ENCODE measurements at regions not wholly inside any gene's neighbourhood (a gene's known extent, or its start where the extent isn't known, plus 50 kb on each side); places are given as distances from the start of the nearest gene placed in this dataset.
A peak's percentile ranks its signal among the peaks of the same experiment; 100 is the strongest.

DNA sequence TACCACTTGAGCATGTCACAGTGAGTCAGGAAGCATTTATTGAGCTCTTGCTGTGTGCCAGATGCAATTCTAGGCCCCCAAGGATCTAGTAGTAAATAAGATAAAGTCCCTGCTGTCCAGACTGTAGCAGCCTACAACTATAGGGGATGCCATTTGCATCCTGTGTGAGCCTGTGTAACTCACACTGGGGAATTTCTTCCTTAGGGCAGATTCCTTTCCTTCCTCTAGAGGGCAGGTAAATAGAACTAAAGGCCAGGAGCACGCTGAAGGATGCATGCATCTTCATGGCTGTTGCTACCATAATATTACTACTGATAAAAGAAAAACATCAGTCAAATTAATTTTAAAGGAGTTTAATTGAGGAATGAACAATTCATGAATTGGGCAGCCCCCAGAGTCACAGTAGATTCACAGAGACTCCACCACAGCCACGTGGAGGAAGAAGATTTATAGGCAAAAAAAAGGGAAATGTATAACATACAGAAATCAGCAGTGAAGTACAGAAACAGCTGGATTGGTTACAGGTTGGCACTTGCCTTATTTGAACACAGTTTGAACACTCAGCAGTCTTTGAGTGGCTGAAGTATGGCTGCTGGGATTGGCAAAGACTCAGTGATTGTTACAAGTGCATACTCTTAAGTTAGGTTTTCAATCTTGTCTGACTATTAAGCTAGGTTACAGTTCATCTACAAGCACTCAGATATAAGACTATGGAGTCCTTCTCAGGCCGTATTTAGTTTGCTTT lies 98.9 kb downstream of the ACTL7B start:
- H3K27me3 Mint-ChIP-seq (ENCODE audit: low read depth), result peaks cover 10% of the 10 kb centered on the region
- peaks cover 3% of the 10 kb centered on the region for H3K36me3 Mint-ChIP-seq (ENCODE audit: low read depth)
- no peak overlapping the region for H3K27ac Mint-ChIP-seq (ENCODE audit: unreplicated experiment)
- TF ChIP-seq, protein P1, sequence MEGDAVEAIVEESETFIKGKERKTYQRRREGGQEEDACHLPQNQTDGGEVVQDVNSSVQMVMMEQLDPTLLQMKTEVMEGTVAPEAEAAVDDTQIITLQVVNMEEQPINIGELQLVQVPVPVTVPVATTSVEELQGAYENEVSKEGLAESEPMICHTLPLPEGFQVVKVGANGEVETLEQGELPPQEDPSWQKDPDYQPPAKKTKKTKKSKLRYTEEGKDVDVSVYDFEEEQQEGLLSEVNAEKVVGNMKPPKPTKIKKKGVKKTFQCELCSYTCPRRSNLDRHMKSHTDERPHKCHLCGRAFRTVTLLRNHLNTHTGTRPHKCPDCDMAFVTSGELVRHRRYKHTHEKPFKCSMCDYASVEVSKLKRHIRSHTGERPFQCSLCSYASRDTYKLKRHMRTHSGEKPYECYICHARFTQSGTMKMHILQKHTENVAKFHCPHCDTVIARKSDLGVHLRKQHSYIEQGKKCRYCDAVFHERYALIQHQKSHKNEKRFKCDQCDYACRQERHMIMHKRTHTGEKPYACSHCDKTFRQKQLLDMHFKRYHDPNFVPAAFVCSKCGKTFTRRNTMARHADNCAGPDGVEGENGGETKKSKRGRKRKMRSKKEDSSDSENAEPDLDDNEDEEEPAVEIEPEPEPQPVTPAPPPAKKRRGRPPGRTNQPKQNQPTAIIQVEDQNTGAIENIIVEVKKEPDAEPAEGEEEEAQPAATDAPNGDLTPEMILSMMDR (conservative IDR thresholded peaks at IDR 0.05), result peak; percentile 42
- no peak overlapping the region for H3K4me3 Mint-ChIP-seq
- no peaks in the 10 kb centered on the region for H3K4me1 Mint-ChIP-seq
- H3K9me3 Mint-ChIP-seq, result peaks cover 13% of the 10 kb centered on the region
- no peak for DNase-seq (ENCODE audit: low read depth, low spot score)

DNA sequence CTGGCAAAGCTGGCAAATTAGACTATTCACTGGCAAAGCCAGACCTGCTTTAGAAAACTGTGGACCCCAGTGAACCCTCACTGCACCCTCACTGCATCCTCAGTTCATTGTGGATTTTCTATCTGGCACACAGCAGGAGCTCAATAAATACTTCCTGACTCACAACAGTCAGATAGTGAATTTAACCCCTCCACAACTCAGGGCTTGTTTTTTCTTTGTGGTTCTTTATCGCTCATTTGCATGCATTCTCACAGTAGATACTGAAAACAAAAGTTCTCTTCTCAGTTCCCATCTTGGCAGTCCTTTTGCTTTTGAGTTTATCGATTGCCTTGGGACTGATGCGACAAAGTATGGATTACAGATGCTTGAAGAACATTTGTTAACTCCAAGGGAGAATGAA lies 99.8 kb downstream of the ACTL7B start:
- Mint-ChIP-seq H3K4me3 (no peak overlapping the region), H3K4me1 (no peaks in the 10 kb centered on the region), H3K36me3 (ENCODE audit: low read depth) (peaks cover 3% of the 10 kb centered on the region), H3K27me3 (ENCODE audit: low read depth) (peaks cover 10% of the 10 kb centered on the region), H3K27ac (ENCODE audit: unreplicated experiment) (no peak overlapping the region), H3K9me3 (peaks cover 13% of the 10 kb centered on the region)
- TF ChIP-seq, protein P1 (conservative IDR thresholded peaks at IDR 0.05), result no peak
- DNase-seq (ENCODE audit: low read depth, low spot score), result no peak

DNA sequence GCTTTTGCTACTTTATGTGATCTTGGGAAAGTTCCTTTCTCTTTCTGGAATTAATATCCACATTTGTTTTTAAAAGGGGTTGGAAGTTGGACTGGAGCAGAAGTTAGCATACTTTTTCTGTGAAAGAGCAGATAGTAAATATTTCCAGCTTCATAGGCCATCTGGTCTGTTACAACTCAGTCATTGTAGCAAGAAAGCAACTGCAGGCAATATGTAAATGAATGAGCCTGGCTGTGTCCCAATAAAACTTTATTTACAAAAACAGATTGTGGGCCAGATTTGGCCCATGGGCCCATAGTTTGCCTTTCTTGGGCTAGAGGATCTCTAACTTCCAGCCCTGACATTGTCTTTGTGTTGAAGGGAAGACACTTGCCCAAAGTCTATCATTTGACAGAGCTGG lies 104.4 kb downstream of the ACTL7B start:
- TF ChIP-seq, protein P1 (conservative IDR thresholded peaks at IDR 0.05), result no peak
- no peaks in the 10 kb centered on the region for H3K4me1 Mint-ChIP-seq
- H3K36me3 Mint-ChIP-seq (ENCODE audit: low read depth), result peaks cover 3% of the 10 kb centered on the region
- H3K27ac Mint-ChIP-seq (ENCODE audit: unreplicated experiment), result no peak overlapping the region
- peaks cover 10% of the 10 kb centered on the region for H3K27me3 Mint-ChIP-seq (ENCODE audit: low read depth)
- peaks cover 13% of the 10 kb centered on the region for H3K9me3 Mint-ChIP-seq
- no peak for DNase-seq (ENCODE audit: low read depth, low spot score)
- no peak overlapping the region for H3K4me3 Mint-ChIP-seq

DNA sequence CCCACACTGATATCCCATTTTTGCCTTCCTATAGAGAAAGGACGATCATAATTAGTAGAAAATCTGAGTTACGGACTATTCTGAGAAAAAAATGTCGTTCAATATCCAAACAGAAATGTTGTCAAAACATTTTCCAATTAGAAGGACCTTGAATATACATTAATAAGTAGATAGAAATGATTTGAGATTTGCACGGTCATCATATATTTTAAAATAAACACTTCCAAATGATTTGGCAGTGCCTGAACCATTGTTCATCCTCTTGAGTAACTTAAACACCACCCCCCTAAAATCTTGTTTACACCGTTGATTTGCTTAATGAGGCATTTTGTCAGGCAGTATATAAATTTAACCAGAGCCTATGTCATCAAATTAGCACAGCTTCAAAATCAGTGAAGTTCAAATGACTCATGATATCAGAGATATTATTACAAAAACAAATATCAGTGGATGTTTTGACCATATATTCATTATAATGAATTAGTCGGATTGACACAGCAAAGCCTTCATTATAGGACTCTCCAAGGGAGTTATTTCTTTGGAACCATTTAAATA lies 105.0 kb downstream of the ACTL7B start:
- Mint-ChIP-seq H3K9me3 (peaks cover 13% of the 10 kb centered on the region), H3K36me3 (ENCODE audit: low read depth) (peaks cover 3% of the 10 kb centered on the region), H3K27ac (ENCODE audit: unreplicated experiment) (no peak overlapping the region), H3K27me3 (ENCODE audit: low read depth) (peaks cover 12% of the 10 kb centered on the region), H3K4me3 (no peak overlapping the region), H3K4me1 (no peaks in the 10 kb centered on the region)
- TF ChIP-seq, protein P1 (conservative IDR thresholded peaks at IDR 0.05), result no peak
- no peak for DNase-seq (ENCODE audit: low read depth, low spot score)

DNA sequence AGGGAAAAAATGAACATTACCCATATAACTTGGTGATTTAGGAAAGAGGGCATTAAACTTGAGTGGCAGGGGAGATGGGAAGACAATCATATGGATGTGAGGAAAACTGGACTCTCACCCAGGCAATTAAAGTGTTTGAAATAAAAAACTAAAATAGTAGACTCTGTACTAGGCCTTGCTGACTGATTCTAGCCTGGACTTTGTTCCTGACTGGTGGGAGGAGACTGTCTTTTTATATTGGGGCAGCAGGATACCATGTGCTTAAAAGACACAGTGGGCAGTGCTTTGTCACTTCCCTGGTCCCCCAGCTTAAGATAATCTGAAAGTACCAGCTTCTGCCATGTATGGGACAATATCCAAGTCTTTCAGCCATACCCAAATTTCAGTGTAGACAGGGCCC lies 107.0 kb downstream of the ACTL7B start:
- no peak overlapping the region for H3K27ac Mint-ChIP-seq (ENCODE audit: unreplicated experiment)

More for the DNA sequence above, 107.0 kb downstream of the ACTL7B start:
- Mint-ChIP-seq H3K4me1 (peaks cover 7% of the 10 kb centered on the region), H3K36me3 (ENCODE audit: low read depth) (peaks cover under 1% of the 10 kb centered on the region), H3K4me3 (no peak overlapping the region), H3K27me3 (ENCODE audit: low read depth) (peaks cover 8% of the 10 kb centered on the region), H3K9me3 (peaks cover 7% of the 10 kb centered on the region)
- TF ChIP-seq, protein P1 (conservative IDR thresholded peaks at IDR 0.05), result no peak
- DNase-seq (ENCODE audit: low read depth, low spot score), result no peak

All from neural crest cell (in vitro differentiated cells).